DMS53 treated with DMSO at 0.1 percent for 48 hours (cell line): ENCODE measurements at regions not wholly inside any gene's neighbourhood (a gene's known extent, or its start where the extent isn't known, plus 50 kb on each side); places are given as distances from the start of the nearest gene placed in this dataset.

Experiments
- DNase-seq: peaks from one replicate; lab custom pipeline; 2025; ENCODE audit not compliant: unreplicated experiment; lab: John Stamatoyannopoulos, UW

- no peak for DNase-seq
Observed at GRCh38 chr6:168136622-168137021, 57.6 kb upstream of the FRMD1 start.

GRCh38 chr6:168136001-168136400, 57.0 kb upstream of the FRMD1 start:
- DNase-seq: no peak

GRCh38 chr6:168134560-168135201, 55.7 kb upstream of the FRMD1 start:
- DNase-seq: no peak

- no peak for DNase-seq
Observed at GRCh38 chr6:168133687-168134559, 54.9 kb upstream of the FRMD1 start.

GRCh38 chr6:168133168-168133561, 54.2 kb upstream of the FRMD1 start:
- DNase-seq: no peak

- DNase-seq: no peak
Observed at GRCh38 chr6:168132531-168133167, 53.6 kb upstream of the FRMD1 start.

GRCh38 chr6:168131464-168132415, 52.7 kb upstream of the FRMD1 start:
- DNase-seq: no peak

GRCh38 chr6:168130697-168131371, 51.8 kb upstream of the FRMD1 start:
- no peak for DNase-seq

GRCh38 chr6:168130168-168130696, 51.2 kb upstream of the FRMD1 start:
- DNase-seq: no peak

GRCh38 chr6:168129292-168130167, 50.5 kb upstream of the FRMD1 start:
- no peak for DNase-seq

- no peak for DNase-seq
Observed at GRCh38 chr6:168128631-168129291, 49.7 kb upstream of the FRMD1 start.
